ENCODE measurements at regions not wholly inside any gene's neighbourhood (a gene's known extent, or its start where the extent isn't known, plus 50 kb on each side); places are given as distances from the start of the nearest gene placed in this dataset.

GRCh38 chr14:66099931-66100330 is 386.2 kb upstream of the CCDC196 start:
- Histone ChIP-seq H3K79me2 (no peaks in the 10 kb centered on the region), H3K9me3 (ENCODE audit: low read depth) (no peaks in the 10 kb centered on the region), H4K20me1 (ENCODE audit: insufficient read depth, poor library complexity, severe bottlenecking) (no peaks in the 10 kb centered on the region), H3K4me3 (no peak overlapping the region), H3K4me1 (ENCODE audit: insufficient read depth) (peaks cover 6% of the 10 kb centered on the region), H2AFZ (no peak overlapping the region), H3K9me2 (replicated peaks; ENCODE audit: insufficient read depth) (no peaks in the 10 kb centered on the region), H3K27ac (no peak overlapping the region), H3K4me2 (no peak overlapping the region), H3K27me3 (no peaks in the 10 kb centered on the region), H3K36me3 (replicated peaks; ENCODE audit: insufficient read depth, low read depth) (no peaks in the 10 kb centered on the region)
- WGBS (ENCODE audit: low lambda C conversion rate, missing lambda C conversion rate), result 100% methylated on average over 1 of the region's 1 CpG
- no peak for DNase-seq (ENCODE audit: low spot score)
- TF ChIP-seq EZH2phosphoT487 (IDR thresholded peaks at IDR 0.05; ENCODE audit: low read depth, severe bottlenecking, unreplicated experiment) (no peak), CTCF (IDR thresholded peaks at IDR 0.05; ENCODE audit: poor library complexity) (no peak), EZH2 (IDR thresholded peaks at IDR 0.05; ENCODE audit: borderline replicate concordance) (no peak)

DNA sequence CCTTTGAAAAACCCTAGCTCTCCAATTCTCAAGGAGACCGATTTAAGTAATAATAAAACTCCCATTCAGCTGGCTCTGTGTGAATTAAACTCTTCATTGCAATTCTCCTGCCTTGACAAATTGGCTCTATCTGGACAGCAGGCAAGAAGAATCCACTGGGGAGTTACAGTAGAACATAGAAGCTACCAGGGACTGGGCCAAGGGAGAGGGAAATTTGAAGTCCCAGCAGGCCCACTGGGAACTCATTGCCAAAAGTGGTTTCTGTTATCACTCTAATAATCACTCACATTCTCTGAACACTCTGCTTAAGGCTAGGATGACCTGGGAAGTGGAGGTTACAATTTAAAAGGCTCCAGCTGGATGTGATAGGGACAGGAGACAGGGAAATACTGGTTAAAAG is 384.5 kb upstream of the CCDC196 start:
- H3K36me3 ChIP-seq (replicated peaks; ENCODE audit: insufficient read depth, low read depth), result no peaks in the 10 kb centered on the region
- H3K4me3 ChIP-seq, result no peak overlapping the region
- no peaks in the 10 kb centered on the region for H3K27me3 ChIP-seq
- no peak overlapping the region for H2AFZ ChIP-seq
- peaks cover 4% of the 10 kb centered on the region for H3K4me1 ChIP-seq (ENCODE audit: insufficient read depth)
- DNase-seq (ENCODE audit: low spot score), result no peak
- no peak overlapping the region for H3K4me2 ChIP-seq
- H3K9me3 ChIP-seq (ENCODE audit: low read depth), result no peaks in the 10 kb centered on the region
- 100% methylated on average over 1 of the region's 1 CpG for WGBS (ENCODE audit: low lambda C conversion rate, missing lambda C conversion rate)
- TF ChIP-seq EZH2phosphoT487 (IDR thresholded peaks at IDR 0.05; ENCODE audit: low read depth, severe bottlenecking, unreplicated experiment) (no peak), EZH2 (IDR thresholded peaks at IDR 0.05; ENCODE audit: borderline replicate concordance) (no peak), CTCF (IDR thresholded peaks at IDR 0.05; ENCODE audit: poor library complexity) (no peak)
- no peaks in the 10 kb centered on the region for H3K79me2 ChIP-seq
- no peaks in the 10 kb centered on the region for H4K20me1 ChIP-seq (ENCODE audit: insufficient read depth, poor library complexity, severe bottlenecking)
- no peak overlapping the region for H3K27ac ChIP-seq
- H3K9me2 ChIP-seq (replicated peaks; ENCODE audit: insufficient read depth), result no peaks in the 10 kb centered on the region

GRCh38 chr14:66104486-66104885 is 381.7 kb upstream of the CCDC196 start:
- Histone ChIP-seq H3K36me3 (replicated peaks; ENCODE audit: insufficient read depth, low read depth) (no peaks in the 10 kb centered on the region), H4K20me1 (ENCODE audit: insufficient read depth, poor library complexity, severe bottlenecking) (no peaks in the 10 kb centered on the region), H3K9me3 (ENCODE audit: low read depth) (no peaks in the 10 kb centered on the region), H3K27me3 (no peaks in the 10 kb centered on the region), H2AFZ (no peak overlapping the region), H3K4me2 (no peak overlapping the region), H3K27ac (no peak overlapping the region), H3K79me2 (no peaks in the 10 kb centered on the region), H3K4me1 (ENCODE audit: insufficient read depth) (no peaks in the 10 kb centered on the region), H3K4me3 (no peak overlapping the region), H3K9me2 (replicated peaks; ENCODE audit: insufficient read depth) (no peaks in the 10 kb centered on the region)
- WGBS (ENCODE audit: low lambda C conversion rate, missing lambda C conversion rate), result 94% methylated on average over 5 of the region's 5 CpGs
- no peak for DNase-seq (ENCODE audit: low spot score)
- TF ChIP-seq EZH2phosphoT487 (IDR thresholded peaks at IDR 0.05; ENCODE audit: low read depth, severe bottlenecking, unreplicated experiment) (no peak), CTCF (IDR thresholded peaks at IDR 0.05; ENCODE audit: poor library complexity) (no peak), EZH2 (IDR thresholded peaks at IDR 0.05; ENCODE audit: borderline replicate concordance) (no peak)

GRCh38 chr14:66105815-66106214 is 380.4 kb upstream of the CCDC196 start:
- Histone ChIP-seq H3K9me3 (ENCODE audit: low read depth) (no peaks in the 10 kb centered on the region), H3K9me2 (replicated peaks; ENCODE audit: insufficient read depth) (no peaks in the 10 kb centered on the region), H2AFZ (no peak overlapping the region), H3K4me2 (no peak overlapping the region), H3K27ac (no peak overlapping the region), H3K79me2 (no peaks in the 10 kb centered on the region), H4K20me1 (ENCODE audit: insufficient read depth, poor library complexity, severe bottlenecking) (no peaks in the 10 kb centered on the region), H3K27me3 (no peaks in the 10 kb centered on the region), H3K36me3 (replicated peaks; ENCODE audit: insufficient read depth, low read depth) (no peaks in the 10 kb centered on the region), H3K4me3 (no peak overlapping the region), H3K4me1 (ENCODE audit: insufficient read depth) (no peaks in the 10 kb centered on the region)
- WGBS (ENCODE audit: low lambda C conversion rate, missing lambda C conversion rate), result 67% methylated on average over 4 of the region's 4 CpGs
- TF ChIP-seq EZH2 (IDR thresholded peaks at IDR 0.05; ENCODE audit: borderline replicate concordance) (no peak), CTCF (IDR thresholded peaks at IDR 0.05; ENCODE audit: poor library complexity) (no peak), EZH2phosphoT487 (IDR thresholded peaks at IDR 0.05; ENCODE audit: low read depth, severe bottlenecking, unreplicated experiment) (no peak)
- DNase-seq (ENCODE audit: low spot score), result no peak

Measured in hepatocyte (in vitro differentiated cells).